Mesendoderm (in vitro differentiated cells): ENCODE measurements at regions not wholly inside any gene's neighbourhood (a gene's known extent, or its start where the extent isn't known, plus 50 kb on each side); places are given as distances from the start of the nearest gene placed in this dataset.

Source experiments
- DNase-seq: peaks from one replicate; pipeline ENCODE4 v3.0.0; 2013
- H2AK5ac ChIP-seq: 2 replicates; pipeline ENCODE4 v1.6.1; 2013; ENCODE audit warnings: low read length, inconsistent platforms
- H2BK120ac ChIP-seq: 2 replicates; pipeline ENCODE4 v1.6.1; 2013; ENCODE audit warnings: low read depth, mild to moderate bottlenecking, low read length, moderate library complexity, mixed read lengths
- H2BK15ac ChIP-seq: replicated peaks from 2 replicates; pipeline ENCODE4 v1.6.1; 2013; ENCODE audit warnings: low read depth, mild to moderate bottlenecking, moderate library complexity
- H2BK5ac ChIP-seq: 2 replicates; pipeline ENCODE4 v1.6.1; 2013; ENCODE audit warnings: low read length, inconsistent platforms
- H3K18ac ChIP-seq: 2 replicates; pipeline ENCODE4 v1.6.1; 2013; ENCODE audit warnings: mild to moderate bottlenecking, low read length, mixed read lengths
- H3K23ac ChIP-seq: one replicate; pipeline ENCODE4 v1.6.1; 2013; ENCODE audit warnings: low read length
- H3K27ac ChIP-seq: 2 replicates; pipeline ENCODE4 v1.5.1; 2013; ENCODE audit warnings: low read depth, mild to moderate bottlenecking, inconsistent platforms, low read length, moderate library complexity
- H3K27me3 ChIP-seq: 2 replicates; pipeline ENCODE4 v1.6.1; 2013; ENCODE audit warnings: low read length, control low read depth, mild to moderate bottlenecking, inconsistent platforms; ENCODE audit not compliant: insufficient read depth, poor library complexity
- H3K36me3 ChIP-seq: 2 replicates; pipeline ENCODE4 v1.6.1; 2013; ENCODE audit warnings: low read length, inconsistent platforms; ENCODE audit not compliant: control insufficient read depth, insufficient read depth
- H3K4ac ChIP-seq: one replicate; pipeline ENCODE4 v1.6.1; 2013; ENCODE audit warnings: low read depth, mild to moderate bottlenecking, low read length, moderate library complexity
- H3K4me1 ChIP-seq: 2 replicates; pipeline ENCODE4 v1.6.1; 2013; ENCODE audit warnings: low read depth, low read length, inconsistent platforms; ENCODE audit not compliant: control insufficient read depth
- H3K4me2 ChIP-seq: 2 replicates; pipeline ENCODE4 v1.6.1; 2013; ENCODE audit warnings: low read length
- H3K4me3 ChIP-seq: 2 replicates; pipeline ENCODE4 v1.5.1; 2013; ENCODE audit warnings: mild to moderate bottlenecking, low read length
- H3K56ac ChIP-seq: one replicate; pipeline ENCODE4 v1.6.1; 2013; ENCODE audit warnings: low read length
- H3K79me1 ChIP-seq: 2 replicates; pipeline ENCODE4 v1.6.1; 2013; ENCODE audit warnings: low read length, inconsistent platforms
- H3K79me2 ChIP-seq: 2 replicates; pipeline ENCODE4 v1.6.1; 2013; ENCODE audit warnings: mild to moderate bottlenecking, low read length; ENCODE audit not compliant: control insufficient read depth, insufficient read depth
- H3K9ac ChIP-seq: 2 replicates; pipeline ENCODE4 v1.6.1; 2013; ENCODE audit warnings: low read length, inconsistent platforms
- H4K5ac ChIP-seq: one replicate; pipeline ENCODE4 v1.6.1; 2013; ENCODE audit warnings: low read length
- H4K8ac ChIP-seq: one replicate; pipeline ENCODE4 v1.6.1; 2013; ENCODE audit warnings: low read depth, mild to moderate bottlenecking, control low read depth, low read length, moderate library complexity
- WGBS: extraction: QIAGEN DNeasy Blood & Tissue Kit; methylation state at CpG from one replicate; pipeline ENCODE4 v1.1.7; 2013; ENCODE audit warnings: low lambda C conversion rate, missing lambda C conversion rate; ENCODE audit not compliant: insufficient coverage; ENCODE audit errors: extremely low coverage; 5-methylcytosine and 5-hydroxymethylcytosine counted together

DNA sequence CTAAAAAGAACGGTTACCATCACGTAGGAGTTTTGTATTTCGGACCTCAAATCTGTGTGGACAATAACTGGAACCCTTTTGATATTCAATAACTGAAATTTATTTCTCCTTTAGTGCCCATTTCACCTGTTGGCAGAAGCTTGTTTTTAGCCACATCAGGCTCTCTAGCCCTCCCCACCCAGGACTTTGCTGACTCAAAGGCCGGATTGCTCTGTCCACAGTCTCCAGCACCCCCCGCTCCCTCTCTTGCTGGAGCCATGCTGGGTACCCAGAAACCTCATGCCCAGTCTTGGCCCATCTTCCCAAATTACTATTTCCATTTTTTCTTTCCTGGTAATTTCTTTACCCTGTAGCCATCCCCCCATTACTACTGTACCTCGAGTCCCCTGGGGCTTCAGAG lies 55.8 kb upstream of the DUSP22 start:
- no peaks in the 10 kb centered on the region for H3K36me3 ChIP-seq
- H3K4me2 ChIP-seq = no peak overlapping the region
- no CpG with 5 or more reads among the region's 6 CpGs for WGBS
- no peak overlapping the region for H3K56ac ChIP-seq
- no peak overlapping the region for H4K5ac ChIP-seq
- no peaks in the 10 kb centered on the region for H3K79me2 ChIP-seq
- no peaks in the 10 kb centered on the region for H3K4me1 ChIP-seq
- no peak overlapping the region for H3K9ac ChIP-seq
- H3K18ac ChIP-seq = no peak overlapping the region
- H3K4me3 ChIP-seq = no peak overlapping the region
- no peak overlapping the region for H2BK15ac ChIP-seq
- no peaks in the 10 kb centered on the region for H3K27me3 ChIP-seq
- no peak overlapping the region for H3K27ac ChIP-seq
- H3K4ac ChIP-seq = no peak overlapping the region
- no peak overlapping the region for H2BK120ac ChIP-seq
- no peak overlapping the region for H3K23ac ChIP-seq
- no peak overlapping the region for H2AK5ac ChIP-seq
- no peaks in the 10 kb centered on the region for H3K79me1 ChIP-seq
- H2BK5ac ChIP-seq = no peak overlapping the region
- H4K8ac ChIP-seq = no peak overlapping the region
- no peak for DNase-seq

- DNase-seq = no peak
- H2AK5ac ChIP-seq = no peak overlapping the region
- H3K4ac ChIP-seq = no peak overlapping the region
- no peaks in the 10 kb centered on the region for H3K79me1 ChIP-seq
- no peak overlapping the region for H2BK120ac ChIP-seq
- H3K56ac ChIP-seq = no peak overlapping the region
- H3K4me1 ChIP-seq = no peaks in the 10 kb centered on the region
- no peaks in the 10 kb centered on the region for H3K79me2 ChIP-seq
- no peak overlapping the region for H2BK15ac ChIP-seq
- no peak overlapping the region for H3K23ac ChIP-seq
- no CpG with 5 or more reads among the region's 3 CpGs for WGBS
- no peak overlapping the region for H3K9ac ChIP-seq
- H3K4me3 ChIP-seq = no peak overlapping the region
- no peaks in the 10 kb centered on the region for H3K27me3 ChIP-seq
- H3K4me2 ChIP-seq = no peak overlapping the region
- H4K5ac ChIP-seq = no peak overlapping the region
- H3K27ac ChIP-seq = no peak overlapping the region
- no peak overlapping the region for H3K18ac ChIP-seq
- no peak overlapping the region for H2BK5ac ChIP-seq
- no peaks in the 10 kb centered on the region for H3K36me3 ChIP-seq
- no peak overlapping the region for H4K8ac ChIP-seq
Observed at GRCh38 chr6:240151-240550, 52.1 kb upstream of the DUSP22 start.

- H3K79me2 ChIP-seq = no peaks in the 10 kb centered on the region
- H4K8ac ChIP-seq = no peak overlapping the region
- no CpG with 5 or more reads among the region's 5 CpGs for WGBS
- no peak overlapping the region for H3K27ac ChIP-seq
- H3K4me3 ChIP-seq = no peak overlapping the region
- DNase-seq = no peak
- H2BK120ac ChIP-seq = no peak overlapping the region
- no peak overlapping the region for H3K4ac ChIP-seq
- no peak overlapping the region for H3K4me2 ChIP-seq
- H3K27me3 ChIP-seq = no peaks in the 10 kb centered on the region
- H3K23ac ChIP-seq = no peak overlapping the region
- H3K9ac ChIP-seq = no peak overlapping the region
- H2AK5ac ChIP-seq = no peak overlapping the region
- H2BK15ac ChIP-seq = no peak overlapping the region
- H3K56ac ChIP-seq = no peak overlapping the region
- no peaks in the 10 kb centered on the region for H3K79me1 ChIP-seq
- no peaks in the 10 kb centered on the region for H3K4me1 ChIP-seq
- no peak overlapping the region for H3K18ac ChIP-seq
- H2BK5ac ChIP-seq = no peak overlapping the region
- no peaks in the 10 kb centered on the region for H3K36me3 ChIP-seq
- H4K5ac ChIP-seq = no peak overlapping the region
Observed at GRCh38 chr6:241336-241865, 50.9 kb upstream of the DUSP22 start.
